ENCODE measurements at regions not wholly inside any gene's neighbourhood (a gene's known extent, or its start where the extent isn't known, plus 50 kb on each side); places are given as distances from the start of the nearest gene placed in this dataset.

DNA sequence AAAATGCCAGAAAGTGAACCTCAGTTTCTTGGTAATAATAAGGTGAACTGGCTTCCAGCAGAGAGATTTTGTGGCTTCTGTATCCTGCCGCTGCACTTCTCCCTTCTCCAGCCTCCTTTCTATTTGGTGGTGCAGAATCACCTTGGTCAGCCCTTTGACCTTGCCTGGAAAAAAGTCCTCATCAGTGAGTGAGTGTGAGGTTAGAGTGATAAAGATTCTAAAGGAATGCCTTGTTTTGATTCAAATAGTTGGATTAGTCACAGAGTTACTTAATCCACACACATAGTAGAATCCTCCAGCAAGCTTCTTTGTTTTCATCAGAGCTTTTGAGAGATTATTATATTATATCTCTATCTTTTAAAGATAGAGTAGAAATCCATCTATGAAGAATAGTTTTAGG lies 140.9 kb downstream of the KCNRG start:
- H3K36me3 ChIP-seq (replicated peaks in 1 of 2; ENCODE audit: insufficient read depth in 1 of 2, low read depth in 2 of 2), result no peaks in the 10 kb centered on the region
- TF ChIP-seq, protein P1, sequence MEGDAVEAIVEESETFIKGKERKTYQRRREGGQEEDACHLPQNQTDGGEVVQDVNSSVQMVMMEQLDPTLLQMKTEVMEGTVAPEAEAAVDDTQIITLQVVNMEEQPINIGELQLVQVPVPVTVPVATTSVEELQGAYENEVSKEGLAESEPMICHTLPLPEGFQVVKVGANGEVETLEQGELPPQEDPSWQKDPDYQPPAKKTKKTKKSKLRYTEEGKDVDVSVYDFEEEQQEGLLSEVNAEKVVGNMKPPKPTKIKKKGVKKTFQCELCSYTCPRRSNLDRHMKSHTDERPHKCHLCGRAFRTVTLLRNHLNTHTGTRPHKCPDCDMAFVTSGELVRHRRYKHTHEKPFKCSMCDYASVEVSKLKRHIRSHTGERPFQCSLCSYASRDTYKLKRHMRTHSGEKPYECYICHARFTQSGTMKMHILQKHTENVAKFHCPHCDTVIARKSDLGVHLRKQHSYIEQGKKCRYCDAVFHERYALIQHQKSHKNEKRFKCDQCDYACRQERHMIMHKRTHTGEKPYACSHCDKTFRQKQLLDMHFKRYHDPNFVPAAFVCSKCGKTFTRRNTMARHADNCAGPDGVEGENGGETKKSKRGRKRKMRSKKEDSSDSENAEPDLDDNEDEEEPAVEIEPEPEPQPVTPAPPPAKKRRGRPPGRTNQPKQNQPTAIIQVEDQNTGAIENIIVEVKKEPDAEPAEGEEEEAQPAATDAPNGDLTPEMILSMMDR (IDR thresholded peaks at IDR 0.05), result no peak

GRCh38 chr13:50156561-50157127 lies 141.4 kb downstream of the KCNRG start:
- DNase-seq (no peak), ATAC-seq (no peak)
- Histone ChIP-seq H3K9me3 (no peaks in the 10 kb centered on the region), H3K27ac (no peak overlapping the region), H3K4me3 (no peak overlapping the region), H3K4me1 (peaks cover 4% of the 10 kb centered on the region), H3K36me3 (replicated peaks in 1 of 2; ENCODE audit: insufficient read depth in 1 of 2, low read depth in 2 of 2) (no peaks in the 10 kb centered on the region), H3K27me3 (no peaks in the 10 kb centered on the region)
- WGBS, 2 donors, result 60 to 63% methylated on average over 5 of the region's 5 CpGs
- intact Hi-C loops (cut with DNase I), result no loop called here
- no peak for TF ChIP-seq POLR2A (IDR thresholded peaks at IDR 0.05)
- TF ChIP-seq, protein P1 (IDR thresholded peaks at IDR 0.05), result no peak

More for the DNA sequence above, 140.9 kb downstream of the KCNRG start:
- Histone ChIP-seq H3K4me3 (no peak overlapping the region), H3K9me3 (no peaks in the 10 kb centered on the region), H3K4me1 (peaks cover 3% of the 10 kb centered on the region), H3K27ac (no peak overlapping the region), H3K27me3 (no peaks in the 10 kb centered on the region)
- 82 to 88% methylated on average over 1 of the region's 1 CpG for WGBS, 2 donors
- DNase-seq (no peak), ATAC-seq (no peak)
- intact Hi-C loops (cut with DNase I), result no loop called here

- 87 to 94% methylated on average over 4 of the region's 4 CpGs for WGBS, 2 donors
- intact Hi-C loops (cut with DNase I), result no loop called here
These were observed 143.3 kb downstream of the KCNRG start for GRCh38 chr13:50158385-50159165.

GRCh38 chr13:50159607-50160006 lies 144.4 kb downstream of the KCNRG start:
- no peak for ATAC-seq

More at GRCh38 chr13:50158385-50159165, 143.3 kb downstream of the KCNRG start:
- ATAC-seq (no peak), DNase-seq (no peak)
- H3K4me1 ChIP-seq, result peaks cover 4% of the 10 kb centered on the region
- H3K27me3 ChIP-seq, result no peaks in the 10 kb centered on the region
- H3K27ac ChIP-seq, result no peak overlapping the region
- H3K36me3 ChIP-seq (replicated peaks in 1 of 2; ENCODE audit: insufficient read depth in 1 of 2, low read depth in 2 of 2), result no peaks in the 10 kb centered on the region
- TF ChIP-seq POLR2A (IDR thresholded peaks at IDR 0.05), result no peak
- TF ChIP-seq, protein P1 (IDR thresholded peaks at IDR 0.05), result no peak
- H3K9me3 ChIP-seq, result no peaks in the 10 kb centered on the region
- H3K4me3 ChIP-seq, result no peak overlapping the region

More at GRCh38 chr13:50159607-50160006, 144.4 kb downstream of the KCNRG start:
- peaks cover 4% of the 10 kb centered on the region for H3K4me1 ChIP-seq
- H3K27me3 ChIP-seq, result no peaks in the 10 kb centered on the region
- DNase-seq, result no peak
- 85 to 89% methylated on average over 1 of the region's 1 CpG for WGBS, 2 donors
- no peaks in the 10 kb centered on the region for H3K9me3 ChIP-seq
- TF ChIP-seq, protein P1 (IDR thresholded peaks at IDR 0.05), result no peak
- no peak for TF ChIP-seq POLR2A (IDR thresholded peaks at IDR 0.05)
- no peaks in the 10 kb centered on the region for H3K36me3 ChIP-seq (replicated peaks in 1 of 2; ENCODE audit: insufficient read depth in 1 of 2, low read depth in 2 of 2)
- no peak overlapping the region for H3K4me3 ChIP-seq
- no peak overlapping the region for H3K27ac ChIP-seq
- intact Hi-C loops (cut with DNase I), result no loop called here

Data from body of pancreas (tissue), 4 donors.